ENCODE measurements at regions not wholly inside any gene's neighbourhood (a gene's known extent, or its start where the extent isn't known, plus 50 kb on each side); places are given as distances from the start of the nearest gene placed in this dataset.

- TF ChIP-seq CTCF (IDR thresholded peaks at IDR 0.05; ENCODE audit: borderline replicate concordance, extremely low read depth, low read length, poor library complexity, severe bottlenecking) = no peak
- TF ChIP-seq EZH2 (IDR thresholded peaks at IDR 0.05; ENCODE audit: borderline replicate concordance, low read depth, low read length, severe bottlenecking) = no peak
Measured at GRCh38 chr7:6917258-6917657, 91.2 kb upstream of the CCZ1B start.

Data from DND-41 (cell line).